Umbilical cord (tissue), 1 donor: ENCODE measurements at regions not wholly inside any gene's neighbourhood (a gene's known extent, or its start where the extent isn't known, plus 50 kb on each side); places are given as distances from the start of the nearest gene placed in this dataset.
"Not testable (repeated sequence)": the region's sequence is repeated elsewhere in the genome, so short reads cannot be mapped to it uniquely, and the experiment has no call there.

ENCODE experiments used
- DNase-seq: peaks from one replicate; pipeline ENCODE4 v3.0.0-alpha.2; 2015; ENCODE audit warnings: low spot score

- not testable (repeated sequence) for DNase-seq
Measured at GRCh38 chrX:124181515-124181914, 150.9 kb upstream of the TEX13D start.

DNA sequence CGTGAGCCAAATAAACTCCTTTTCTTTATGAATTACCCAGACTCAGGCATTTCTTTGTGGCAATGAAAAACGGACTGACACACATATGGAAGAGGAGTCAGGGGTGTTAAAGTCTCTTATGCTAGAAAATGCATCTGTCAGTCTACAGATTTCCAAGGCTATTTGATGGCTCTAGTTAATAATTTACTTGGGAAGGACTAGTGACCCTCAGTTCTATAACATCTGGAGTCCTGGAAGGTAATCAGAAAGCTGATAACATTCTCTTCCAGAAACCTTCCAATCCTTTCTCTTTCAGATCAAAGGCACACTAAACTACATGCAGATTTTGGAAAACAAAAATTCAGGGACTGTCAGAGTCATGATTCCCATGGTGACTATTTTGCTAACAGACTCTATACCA, 142.0 kb upstream of the TEX13D start:
- no peak for DNase-seq

DNA sequence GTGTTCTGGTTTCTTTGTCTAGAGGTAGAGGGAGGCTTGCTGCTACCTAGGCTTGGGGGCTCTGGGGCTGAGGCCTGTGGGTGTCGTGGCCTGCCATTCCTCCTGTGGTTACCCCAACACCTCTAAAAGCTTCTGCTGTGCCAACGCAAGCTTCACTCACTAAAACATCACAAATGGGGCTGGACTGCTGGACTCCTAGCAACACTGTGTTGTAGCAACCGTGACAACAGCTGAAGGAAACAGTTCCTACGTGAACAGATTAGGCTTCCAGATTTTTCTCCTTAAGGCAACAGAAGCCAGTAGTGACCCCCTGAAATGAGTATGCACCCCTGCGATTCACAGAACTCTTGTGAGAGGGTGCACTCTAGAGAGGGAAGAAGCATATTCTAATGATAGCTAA, 138.3 kb upstream of the TEX13D start:
- DNase-seq = peak; percentile 24

DNA sequence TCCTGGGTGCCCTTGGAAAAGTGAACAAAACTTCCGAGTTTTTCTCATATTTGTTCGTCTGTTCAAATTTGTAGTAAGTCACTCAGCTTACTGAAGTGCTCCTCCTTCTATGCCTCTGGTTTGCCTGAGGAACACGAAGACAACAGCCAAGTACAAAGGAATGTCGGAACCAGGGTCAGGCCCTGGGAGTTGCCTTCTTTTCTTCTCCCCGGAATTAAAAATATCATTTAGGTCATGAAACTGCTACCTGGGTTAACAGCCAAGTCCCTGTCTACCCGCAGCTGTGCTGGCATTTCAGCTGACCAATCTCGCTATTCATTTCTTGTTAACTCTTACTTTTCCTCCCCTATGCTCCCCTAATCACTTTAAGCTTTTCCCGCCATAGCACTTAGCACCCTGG, 137.6 kb upstream of the TEX13D start:
- DNase-seq = no peak

DNA sequence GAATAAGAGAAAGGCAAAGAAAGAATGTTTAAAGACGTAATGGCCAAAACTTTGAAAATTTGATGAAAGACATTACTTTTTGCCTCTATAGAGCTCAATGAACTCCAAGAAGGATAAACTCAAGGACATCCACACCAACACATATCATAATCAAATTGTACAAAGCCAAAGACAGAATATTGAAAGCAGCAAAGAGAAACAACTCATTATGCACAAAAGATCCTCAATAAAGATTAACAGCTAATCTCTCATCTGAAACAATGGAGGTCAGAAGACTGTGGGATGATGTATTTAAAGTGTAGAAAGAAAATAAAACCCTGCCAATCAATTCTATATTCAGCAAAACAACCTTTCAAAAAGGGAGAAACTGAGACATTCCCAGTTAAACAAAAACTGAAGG, 129.1 kb upstream of the TEX13D start:
- DNase-seq = no peak

GRCh38 chrX:124208660-124209059, 123.8 kb upstream of the TEX13D start:
- DNase-seq = no peak

DNA sequence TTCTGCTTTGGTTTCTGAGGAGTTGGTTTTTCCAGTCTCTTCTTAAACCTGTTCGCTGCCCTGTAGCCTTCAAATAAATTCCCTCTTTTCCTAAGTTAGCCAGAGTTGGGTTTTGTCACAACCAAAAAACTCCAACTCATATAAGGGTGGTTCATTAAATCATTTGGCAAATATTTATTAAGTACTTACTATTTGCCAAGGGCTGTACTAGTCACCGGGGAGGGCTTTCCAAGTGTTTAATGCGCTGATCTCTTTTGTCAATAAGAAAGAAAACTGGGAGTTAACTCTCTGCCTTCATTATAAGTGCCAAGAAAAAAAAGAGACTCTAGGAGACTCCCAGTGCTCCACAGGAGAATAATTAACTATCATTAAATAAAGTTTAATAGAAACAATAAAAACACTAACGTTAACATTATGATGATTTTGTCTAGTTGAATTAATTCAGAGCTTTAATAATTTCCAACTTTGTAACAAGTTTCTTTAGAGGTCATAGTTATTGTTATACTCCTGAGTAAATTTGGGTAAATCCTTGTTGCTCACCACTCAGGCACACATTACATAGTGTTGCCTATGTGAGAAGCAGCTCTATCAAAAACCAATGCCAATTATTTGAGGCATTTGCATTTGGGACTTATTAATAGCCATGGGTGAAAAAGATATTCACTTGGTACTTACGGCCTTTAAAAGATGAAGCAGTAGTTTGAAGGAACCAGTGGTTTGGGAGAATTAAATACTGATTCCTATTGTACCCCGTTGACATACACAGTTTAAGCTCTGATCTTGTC, 122.5 kb upstream of the TEX13D start:
- DNase-seq = no peak

DNA sequence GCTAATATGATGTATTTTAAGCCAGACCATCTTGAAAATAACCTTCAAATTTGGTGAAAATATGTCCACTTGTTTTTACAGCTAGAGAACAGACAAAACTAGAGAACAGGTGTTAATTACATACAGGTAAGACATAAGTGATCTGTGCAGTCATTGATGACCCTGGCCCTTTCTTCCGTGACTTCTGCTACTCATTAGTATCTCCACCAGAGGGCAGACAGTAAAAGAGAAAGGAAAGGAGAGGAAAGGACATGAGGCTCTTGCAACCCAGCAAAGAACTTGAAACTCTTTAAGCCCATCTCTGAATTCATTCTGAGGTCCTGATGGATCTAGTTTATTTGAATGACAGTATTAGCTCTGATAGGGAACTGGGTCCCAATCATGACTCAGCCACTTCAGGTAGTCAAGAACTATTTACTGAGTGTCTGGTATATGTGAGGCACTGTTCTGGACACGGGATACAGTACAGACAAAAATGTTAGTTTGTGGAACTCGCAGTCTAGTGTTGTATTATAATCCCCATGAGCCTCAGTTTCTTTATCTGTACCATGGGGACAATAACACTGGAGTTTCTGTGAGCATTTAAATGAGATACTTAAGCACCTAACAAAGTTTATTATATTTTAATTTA, 121.0 kb upstream of the TEX13D start:
- DNase-seq = peak; percentile 11

DNA sequence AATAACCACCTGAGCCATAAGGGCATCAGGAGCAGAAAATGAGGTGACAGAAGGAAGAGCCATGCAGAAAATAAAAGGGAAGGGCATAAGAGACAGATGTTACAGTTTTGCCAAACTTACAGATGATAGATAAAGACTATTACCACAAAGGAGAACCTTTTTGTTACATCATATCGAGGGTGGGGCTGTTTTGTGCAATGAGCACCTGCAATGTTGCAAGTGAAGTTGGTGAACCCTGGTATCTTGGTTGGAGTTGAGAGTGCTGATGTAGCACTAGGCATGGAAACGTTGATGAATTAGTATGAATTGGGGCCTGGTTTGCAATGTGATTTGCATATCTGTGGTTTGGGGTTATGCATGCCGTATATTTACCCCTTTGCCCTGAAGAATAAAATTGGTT, 119.8 kb upstream of the TEX13D start:
- no peak for DNase-seq

- no peak for DNase-seq
Measured at GRCh38 chrX:124215786-124216185, 116.7 kb upstream of the TEX13D start.

DNA sequence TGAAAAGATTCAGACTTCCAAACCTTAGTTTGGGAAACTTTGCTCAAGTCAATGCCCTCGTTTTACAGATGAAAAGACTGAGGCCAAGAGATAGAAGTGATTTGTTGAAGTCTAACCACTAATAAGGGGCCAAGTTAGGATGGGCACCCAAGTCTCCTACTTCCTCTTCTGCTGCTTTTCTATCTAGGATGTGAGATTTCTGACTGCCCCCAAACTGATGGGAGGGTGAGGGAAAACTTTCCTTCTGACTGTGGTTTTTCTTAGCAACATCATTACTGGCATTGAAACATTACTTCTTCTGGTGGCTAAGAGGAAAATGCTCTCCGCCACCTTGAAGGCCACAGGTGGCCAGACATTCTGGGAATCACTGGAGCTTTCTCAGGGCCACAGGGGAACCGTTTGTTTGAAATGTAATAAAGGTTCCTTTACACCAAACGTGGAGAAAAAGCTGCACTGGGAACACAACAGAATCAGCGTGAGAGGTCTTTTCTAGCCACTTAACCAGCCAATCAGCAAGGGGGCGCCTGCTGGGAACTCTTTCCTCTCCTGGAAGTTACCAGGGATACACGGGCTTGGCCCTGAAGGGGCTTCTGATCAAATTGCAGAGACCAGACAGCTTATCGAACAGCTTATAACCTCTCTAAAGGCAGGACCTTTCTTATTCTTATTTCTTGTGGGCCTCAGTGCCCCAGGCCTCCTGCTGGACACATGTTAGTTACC, 115.9 kb upstream of the TEX13D start:
- DNase-seq = no peak

DNA sequence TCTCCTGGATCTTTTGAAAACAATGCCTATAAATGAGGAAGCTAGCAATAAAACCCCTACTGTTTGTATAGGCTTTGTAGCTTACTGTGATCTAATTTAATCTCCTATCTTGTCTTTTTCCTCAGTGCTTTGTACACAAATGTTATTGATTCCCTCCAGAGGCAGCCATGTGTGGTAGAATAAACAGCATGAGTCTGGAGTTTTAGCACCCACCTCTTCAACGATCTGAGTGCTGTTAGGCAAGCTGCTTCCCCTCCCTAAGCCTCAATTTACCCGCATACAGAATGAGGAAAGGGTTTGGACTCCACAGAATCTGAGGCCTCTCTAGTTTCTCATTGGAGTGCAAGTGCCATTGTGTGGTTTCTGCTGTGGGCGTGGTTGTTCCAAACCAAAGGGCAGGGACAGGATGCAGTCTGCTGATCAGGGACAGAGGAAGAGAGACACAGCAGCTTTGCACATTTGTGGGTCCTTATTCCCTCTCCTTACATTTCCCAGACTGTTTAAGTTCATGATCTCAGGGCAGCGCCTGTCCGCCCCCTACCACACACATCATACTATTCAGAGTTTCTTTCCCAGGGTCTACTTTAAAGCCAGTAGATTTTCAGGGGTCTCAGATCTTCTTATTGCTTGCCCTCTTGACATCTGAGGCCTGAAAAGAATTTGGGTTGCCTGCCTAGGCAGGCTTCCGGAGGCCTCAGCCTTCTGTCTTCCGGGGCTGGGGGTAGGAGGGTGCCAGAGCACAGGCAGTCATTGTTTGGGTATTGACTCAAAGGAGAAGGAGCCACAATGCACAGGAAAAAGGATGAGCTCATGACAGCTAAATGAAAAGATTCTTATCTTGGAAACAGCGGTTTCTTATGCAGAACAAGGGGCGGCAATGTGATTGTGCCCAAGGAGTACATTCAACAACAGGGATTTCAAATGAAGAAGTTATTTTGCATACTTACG, 114.9 kb upstream of the TEX13D start:
- DNase-seq = no peak

GRCh38 chrX:124223524-124223923, 108.9 kb upstream of the TEX13D start:
- DNase-seq = no peak

- no peak for DNase-seq
Measured at GRCh38 chrX:124224528-124224927, 107.9 kb upstream of the TEX13D start.

GRCh38 chrX:124226129-124226528, 106.3 kb upstream of the TEX13D start:
- no peak for DNase-seq

- no peak for DNase-seq
Measured at GRCh38 chrX:124228849-124229248, 103.6 kb upstream of the TEX13D start.

DNA sequence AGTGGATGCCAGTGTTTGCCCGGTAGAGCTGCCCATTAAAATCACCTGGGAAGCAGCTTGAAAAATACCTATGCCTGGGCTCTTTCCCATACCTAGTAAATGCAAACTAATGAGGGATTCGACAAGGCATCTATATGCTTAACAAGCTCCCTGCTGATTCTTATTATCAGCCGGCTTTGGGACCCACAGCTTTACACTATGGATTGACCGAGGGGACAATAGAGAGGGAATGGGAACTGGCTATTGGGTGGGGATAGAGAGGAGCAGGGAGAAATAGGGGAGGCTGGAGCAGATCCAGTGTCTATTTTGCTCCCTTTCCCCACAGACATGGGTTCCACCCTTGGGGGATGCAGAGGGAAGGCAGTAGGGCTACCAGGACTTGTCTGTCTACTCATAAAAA, 103.1 kb upstream of the TEX13D start:
- no peak for DNase-seq

DNA sequence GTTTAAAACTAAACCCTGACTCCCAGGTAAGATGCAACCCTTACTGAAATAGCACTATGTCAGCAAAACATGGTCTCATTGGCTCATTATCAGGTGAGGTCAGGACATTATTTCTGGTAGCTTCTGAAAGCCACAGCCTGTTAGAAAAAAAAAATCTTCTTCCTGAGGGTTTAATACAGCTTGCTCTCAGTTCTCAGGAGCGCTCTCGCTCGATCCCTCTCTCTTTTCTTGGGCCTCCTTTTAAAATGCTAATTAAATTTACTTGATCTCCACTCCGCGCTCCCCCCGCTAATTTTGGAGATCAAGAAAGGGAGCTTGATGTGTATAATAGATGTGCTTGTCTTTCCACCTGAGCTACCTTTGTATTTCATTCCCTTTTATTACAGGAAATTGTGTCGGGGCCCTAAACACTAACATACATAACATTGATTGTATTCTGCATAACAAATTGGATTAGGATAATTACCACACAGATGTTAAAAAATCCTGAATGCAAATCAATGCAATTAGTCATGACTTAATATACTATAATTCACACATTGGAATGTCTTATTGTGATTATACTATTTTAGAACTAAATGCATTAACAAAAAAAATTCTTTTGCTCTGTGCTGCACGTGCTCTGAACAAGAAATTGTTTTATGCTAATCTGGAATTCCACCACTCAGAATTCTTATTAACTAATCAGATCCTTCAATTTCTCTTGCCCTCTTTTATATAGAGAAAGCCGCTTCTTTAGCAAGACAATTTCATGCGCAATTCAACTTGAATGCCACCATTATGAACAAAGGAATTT, 101.6 kb upstream of the TEX13D start:
- no peak for DNase-seq

- DNase-seq = no peak
Measured at GRCh38 chrX:124231451-124231759, 101.1 kb upstream of the TEX13D start.

DNA sequence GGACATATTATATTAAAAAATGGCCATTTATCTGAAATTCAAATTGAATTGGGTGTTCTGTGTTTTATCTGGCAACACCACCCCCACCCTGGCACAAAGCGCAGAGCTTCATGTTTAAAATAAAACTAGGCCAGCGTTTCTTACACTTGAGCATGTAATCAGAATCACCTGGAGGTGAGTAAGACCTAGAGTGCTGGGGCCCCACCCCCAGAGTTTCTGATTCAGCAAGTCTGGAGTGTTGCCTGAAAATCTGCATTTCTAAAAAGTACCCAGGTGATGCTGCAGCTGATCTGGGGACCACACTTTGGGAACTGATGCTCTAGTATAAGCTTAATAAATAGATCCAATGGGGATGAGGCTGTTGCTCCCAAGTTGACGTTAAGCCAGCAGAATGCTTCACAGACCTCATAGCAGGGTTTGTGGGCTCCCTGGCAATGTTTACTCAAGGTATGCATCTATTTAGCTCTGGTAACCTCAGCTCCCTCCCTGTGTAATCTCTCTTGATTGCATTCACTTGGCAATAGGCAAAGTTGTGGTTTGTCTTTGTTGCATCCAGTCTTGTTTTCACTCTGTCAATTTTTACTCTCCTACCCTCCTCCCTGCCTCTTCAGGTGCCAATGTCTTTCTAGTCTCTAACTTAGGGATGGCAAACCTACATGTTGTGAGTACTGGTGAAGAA, 99.8 kb upstream of the TEX13D start:
- DNase-seq = no peak
